NCI-H1930 (cell line): ENCODE measurements at regions not wholly inside any gene's neighbourhood (a gene's known extent, or its start where the extent isn't known, plus 50 kb on each side); places are given as distances from the start of the nearest gene placed in this dataset.

Source experiments
- DNase-seq, 2 experiments: peaks; one replicate each; lab custom pipeline; 2025; lab: John Stamatoyannopoulos, UW

GRCh38 chr11:123255909-123256308 is 60.9 kb upstream of the CLMP start:
- DNase-seq, result no peak

- DNase-seq, result no peak
Measured at GRCh38 chr11:123254357-123254756, 59.3 kb upstream of the CLMP start.

- DNase-seq, result no peak
Measured at GRCh38 chr11:123253911-123254310, 58.9 kb upstream of the CLMP start.

GRCh38 chr11:123253223-123253622 is 58.2 kb upstream of the CLMP start:
- DNase-seq, result no peak

- no peak for DNase-seq
Measured at GRCh38 chr11:123251657-123252344, 56.8 kb upstream of the CLMP start.

GRCh38 chr11:123250892-123251656 is 56.0 kb upstream of the CLMP start:
- DNase-seq, result no peak

GRCh38 chr11:123249354-123249753 is 54.3 kb upstream of the CLMP start:
- no peak for DNase-seq

GRCh38 chr11:123247813-123248379 is 52.8 kb upstream of the CLMP start:
- DNase-seq, result no peak

GRCh38 chr11:123247496-123247799 is 52.4 kb upstream of the CLMP start:
- DNase-seq, result no peak

GRCh38 chr11:123246749-123247495 is 51.9 kb upstream of the CLMP start:
- DNase-seq, result peak; percentile 55 to 76

GRCh38 chr11:123245567-123245966 is 50.5 kb upstream of the CLMP start:
- DNase-seq, result no peak
